GM04504 (cell line): ENCODE measurements at regions not wholly inside any gene's neighbourhood (a gene's known extent, or its start where the extent isn't known, plus 50 kb on each side); places are given as distances from the start of the nearest gene placed in this dataset.
"Not testable (repeated sequence)": the region's sequence is repeated elsewhere in the genome, so short reads cannot be mapped to it uniquely, and the experiment has no call there.

Source experiments
- DNase-seq: peaks from one replicate; pipeline ENCODE4 v3.0.0-alpha.2; 2012; ENCODE audit warnings: low read depth

GRCh38 chr2:43019025-43019367, 207.4 kb downstream of the ZFP36L2 start:
- DNase-seq: no peak

DNA sequence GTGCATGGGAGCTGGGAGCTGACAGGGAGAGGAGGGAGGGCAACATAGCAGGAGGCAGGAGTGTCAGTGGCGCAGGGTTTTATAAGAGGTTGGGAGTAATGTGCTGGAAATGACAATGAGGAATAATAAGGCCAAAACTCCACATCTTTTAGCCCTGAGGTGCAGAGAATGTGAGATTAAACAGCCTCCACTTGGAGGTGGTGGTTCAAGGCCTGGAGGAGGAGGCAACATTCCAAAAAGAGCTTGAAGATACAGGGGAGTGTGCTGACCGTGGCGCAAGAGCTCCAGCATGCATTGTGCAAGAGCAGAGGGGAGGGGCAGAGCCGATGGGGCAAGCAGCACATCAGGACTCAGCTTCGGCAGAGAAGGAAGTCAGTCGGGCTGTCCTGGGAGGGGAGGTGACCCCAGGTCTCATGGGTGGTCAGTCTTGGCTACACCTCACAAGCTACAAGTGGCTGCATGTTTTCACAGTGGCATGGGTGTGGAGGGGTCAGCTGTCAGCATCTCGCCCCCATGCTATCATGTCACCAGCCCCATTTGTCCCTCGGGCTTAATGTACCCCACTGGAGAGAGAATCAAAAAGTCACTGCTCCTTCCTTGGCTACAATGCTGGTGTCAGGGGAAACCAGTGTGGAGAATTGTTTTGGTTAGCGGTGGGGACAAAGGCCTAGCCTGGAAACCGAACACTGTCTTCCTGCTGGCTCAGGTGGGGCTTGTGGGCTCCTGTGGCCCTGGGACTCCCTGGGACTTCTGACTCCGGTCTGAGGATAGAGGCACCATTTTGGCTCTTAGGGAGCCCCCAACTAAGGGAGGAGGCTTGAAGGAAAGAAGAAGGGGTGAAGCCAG, 208.0 kb downstream of the ZFP36L2 start:
- DNase-seq: peak; percentile 75

- no peak for DNase-seq
Observed at GRCh38 chr2:43013821-43014345, 212.5 kb downstream of the ZFP36L2 start.

- DNase-seq: no peak
Observed at GRCh38 chr2:43012966-43013365, 213.4 kb downstream of the ZFP36L2 start.

GRCh38 chr2:43011158-43011491, 215.3 kb downstream of the ZFP36L2 start:
- no peak for DNase-seq

DNA sequence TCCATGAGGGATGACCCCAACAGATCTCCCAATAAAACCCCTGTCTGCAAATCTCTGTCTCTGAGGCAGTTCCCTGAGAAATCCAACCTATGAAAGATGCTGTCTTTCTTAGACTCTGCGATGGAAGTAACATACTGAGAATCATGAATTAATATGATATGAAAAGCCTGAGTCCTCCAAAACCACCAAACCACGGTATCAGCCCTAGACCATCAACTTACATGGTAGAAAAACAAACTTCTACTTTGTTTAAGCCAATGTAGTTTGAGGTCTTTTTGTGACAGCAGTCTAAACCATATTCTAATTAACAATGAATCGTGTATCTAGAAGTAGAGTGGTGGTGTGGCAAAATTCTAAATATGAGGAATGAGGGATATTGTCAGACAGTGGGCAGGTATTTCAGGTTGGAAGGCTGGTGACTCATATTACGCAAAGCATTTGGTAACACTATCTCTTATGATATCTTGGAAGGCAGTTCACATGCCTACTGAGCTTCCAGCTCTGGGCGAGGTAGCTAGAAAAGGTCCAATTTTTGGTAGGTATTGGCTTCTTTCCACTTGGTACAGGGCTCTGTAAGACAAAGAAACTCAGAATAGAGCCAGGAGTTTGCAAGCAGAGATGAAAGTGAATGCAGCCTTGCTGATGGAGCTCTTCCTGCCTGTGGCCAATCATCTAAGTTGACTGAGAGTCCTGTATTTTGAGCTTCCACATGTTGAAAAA, 215.8 kb downstream of the ZFP36L2 start:
- no peak for DNase-seq

DNA sequence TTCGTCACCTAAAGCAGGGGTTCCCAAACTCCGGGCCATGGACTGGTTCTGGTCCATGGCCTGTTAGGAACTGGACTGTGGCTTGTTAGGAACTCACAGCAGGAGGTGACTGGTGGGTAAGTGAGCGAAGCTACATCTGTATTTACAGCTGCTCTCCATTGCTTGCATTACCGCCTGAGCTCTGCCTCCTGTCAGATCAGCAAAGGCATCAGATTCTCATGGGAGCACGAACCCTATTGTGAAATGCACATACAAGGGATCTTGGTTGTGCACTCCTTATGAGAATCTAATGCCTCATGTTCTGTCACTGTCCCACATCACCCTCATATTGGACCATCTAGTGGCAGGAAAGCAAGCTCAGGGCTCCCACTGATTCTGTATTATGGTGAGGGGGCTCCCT, 217.0 kb downstream of the ZFP36L2 start:
- no peak for DNase-seq

GRCh38 chr2:43008388-43008787, 216.0 kb upstream of the HAAO start:
- no peak for DNase-seq

- DNase-seq: no peak
Observed at GRCh38 chr2:43007901-43008300, 215.5 kb upstream of the HAAO start.

GRCh38 chr2:43006834-43007543, 214.6 kb upstream of the HAAO start:
- no peak for DNase-seq

- no peak for DNase-seq
Observed at GRCh38 chr2:43005975-43006833, 213.8 kb upstream of the HAAO start.

- DNase-seq: no peak
Observed at GRCh38 chr2:43005245-43005974, 213.0 kb upstream of the HAAO start.

GRCh38 chr2:43004879-43005244, 212.5 kb upstream of the HAAO start:
- DNase-seq: no peak

GRCh38 chr2:43004126-43004865, 211.9 kb upstream of the HAAO start:
- not testable (repeated sequence) for DNase-seq

DNA sequence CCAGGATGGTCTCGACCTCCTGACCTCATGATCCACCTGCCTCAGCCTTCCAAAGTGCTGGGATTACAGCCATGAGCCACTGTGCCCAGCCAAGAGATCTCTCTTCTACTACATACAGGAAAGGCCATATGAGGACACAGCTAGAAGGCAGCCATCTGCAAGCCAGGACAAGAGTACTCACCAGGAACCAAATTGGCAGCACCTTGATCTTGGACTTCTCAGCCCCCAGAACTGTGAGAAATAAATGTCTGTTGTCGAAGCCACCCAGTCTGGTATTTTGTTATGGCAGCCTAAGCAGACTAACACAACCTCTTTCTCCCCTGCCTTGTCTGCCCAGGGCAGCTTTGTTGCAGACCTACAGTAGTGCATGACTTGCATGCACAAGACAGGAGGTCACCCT, 211.3 kb upstream of the HAAO start:
- no peak for DNase-seq

GRCh38 chr2:43001787-43002468, 209.5 kb upstream of the HAAO start:
- no peak for DNase-seq

GRCh38 chr2:43001055-43001378, 208.6 kb upstream of the HAAO start:
- no peak for DNase-seq

DNA sequence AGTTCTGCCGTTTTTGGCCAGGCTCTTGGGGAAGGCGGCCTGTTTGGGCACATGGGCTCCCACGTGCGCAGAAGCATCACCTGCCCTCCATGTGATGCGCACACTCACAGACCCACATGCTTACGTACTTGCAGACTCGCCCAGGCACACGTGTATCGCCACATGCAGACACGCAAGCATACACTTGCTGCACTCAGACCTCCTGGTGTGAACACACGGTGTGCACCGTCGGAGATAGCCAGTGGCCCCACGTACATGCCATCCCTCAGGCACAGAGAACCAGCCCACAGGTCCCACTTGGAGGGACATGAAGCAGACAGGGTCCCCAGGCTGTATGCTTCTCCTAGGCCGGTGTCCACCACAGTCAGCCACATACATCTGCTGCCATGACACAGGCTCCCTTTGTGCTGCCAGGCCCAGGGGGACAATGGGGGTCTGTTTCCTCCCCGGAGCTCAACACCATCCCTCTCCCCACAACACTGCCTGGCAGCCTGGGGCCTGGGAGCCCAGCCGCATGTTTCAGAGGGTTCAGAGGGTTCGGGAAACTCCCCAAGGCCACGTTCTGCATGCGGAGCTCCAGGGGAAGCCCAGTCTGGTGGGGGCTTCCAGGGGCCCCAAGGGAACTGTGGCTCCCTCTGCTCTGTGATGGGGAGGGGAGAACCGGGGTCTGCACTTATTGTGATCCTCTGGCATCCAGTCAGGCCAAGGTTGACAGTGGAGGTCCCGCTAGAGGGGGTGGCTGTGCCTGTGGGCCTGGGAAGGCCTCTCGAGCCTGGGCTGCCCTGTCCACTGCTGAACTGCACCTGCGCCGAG, 208.1 kb upstream of the HAAO start:
- no peak for DNase-seq

- no peak for DNase-seq
Observed at GRCh38 chr2:42999856-43000241, 207.5 kb upstream of the HAAO start.
